NOMO-1 treated with dmso at 0.1 percent for 144 hours (cell line): ENCODE measurements at regions not wholly inside any gene's neighbourhood (a gene's known extent, or its start where the extent isn't known, plus 50 kb on each side); places are given as distances from the start of the nearest gene placed in this dataset.

ENCODE experiments used
- DNase-seq: peaks from one replicate; lab custom pipeline; 2025; ENCODE audit not compliant: unreplicated experiment; lab: John Stamatoyannopoulos, UW

- DNase-seq: no peak
These were observed 360.4 kb downstream of the SLC4A3 start for GRCh38 chr2:219987830-219988229.

GRCh38 chr2:219989744-219990143 is 362.3 kb downstream of the SLC4A3 start:
- DNase-seq: no peak

- no peak for DNase-seq
These were observed 363.7 kb downstream of the SLC4A3 start for GRCh38 chr2:219991116-219991515.

- DNase-seq: no peak
These were observed 368.0 kb downstream of the SLC4A3 start for GRCh38 chr2:219995399-219995798.

GRCh38 chr2:219995991-219996765 is 368.7 kb downstream of the SLC4A3 start:
- DNase-seq: no peak

- no peak for DNase-seq
These were observed 370.0 kb downstream of the SLC4A3 start for GRCh38 chr2:219997341-219997851.

- no peak for DNase-seq
These were observed 370.7 kb downstream of the SLC4A3 start for GRCh38 chr2:219998107-219998506.

- DNase-seq: no peak
These were observed 371.3 kb downstream of the SLC4A3 start for GRCh38 chr2:219998714-219999227.

- DNase-seq: no peak
These were observed 372.6 kb downstream of the SLC4A3 start for GRCh38 chr2:220000080-220000479.

- DNase-seq: no peak
These were observed 373.2 kb downstream of the SLC4A3 start for GRCh38 chr2:220000586-220000985.

GRCh38 chr2:220001751-220002150 is 374.3 kb downstream of the SLC4A3 start:
- DNase-seq: no peak

- DNase-seq: no peak
These were observed 374.8 kb downstream of the SLC4A3 start for GRCh38 chr2:220002251-220002650.

- no peak for DNase-seq
These were observed 375.3 kb downstream of the SLC4A3 start for GRCh38 chr2:220002699-220003098.

GRCh38 chr2:220005362-220005761 is 377.9 kb downstream of the SLC4A3 start:
- no peak for DNase-seq

- DNase-seq: peak; percentile 96
These were observed 378.8 kb downstream of the SLC4A3 start for GRCh38 chr2:220006152-220006621.

GRCh38 chr2:220011859-220012258 is 384.4 kb downstream of the SLC4A3 start:
- no peak for DNase-seq

GRCh38 chr2:220014961-220015360 is 387.5 kb downstream of the SLC4A3 start:
- no peak for DNase-seq

- no peak for DNase-seq
These were observed 388.1 kb downstream of the SLC4A3 start for GRCh38 chr2:220015576-220015975.

GRCh38 chr2:220025207-220025606 is 397.8 kb downstream of the SLC4A3 start:
- DNase-seq: no peak

GRCh38 chr2:220029013-220029412 is 401.6 kb downstream of the SLC4A3 start:
- no peak for DNase-seq

GRCh38 chr2:220033546-220033945 is 406.1 kb downstream of the SLC4A3 start:
- DNase-seq: no peak

GRCh38 chr2:220034426-220035130 is 407.1 kb downstream of the SLC4A3 start:
- DNase-seq: no peak
